ENCODE measurements at regions not wholly inside any gene's neighbourhood (a gene's known extent, or its start where the extent isn't known, plus 50 kb on each side); places are given as distances from the start of the nearest gene placed in this dataset.

- H3K9me2 ChIP-seq (ENCODE audit: insufficient read depth) = no peaks in the 10 kb centered on the region
- H3K27me3 ChIP-seq (ENCODE audit: insufficient read depth, low read length) = no peaks in the 10 kb centered on the region
- ATAC-seq (no peak), DNase-seq (ENCODE audit: low read depth, low spot score) (no peak)
- no peaks in the 10 kb centered on the region for H3K9me3 ChIP-seq (ENCODE audit: control insufficient read depth in 1 of 2, insufficient read depth in 1 of 2, low read depth in 1 of 2, low read length in 2 of 2)
- no peak overlapping the region for H2AFZ ChIP-seq (ENCODE audit: low read depth, low read length, poor library complexity, severe bottlenecking)
- H3K27ac ChIP-seq (ENCODE audit: low read depth, low read length) = no peak overlapping the region
- intact Hi-C loops (cut with micrococcal nuclease) = no loop called here
- BruUV-seq (replicated peaks) = no TSS peak
- H3K4me1 ChIP-seq (ENCODE audit: control insufficient read depth in 1 of 2, insufficient read depth in 2 of 2, low read length in 2 of 2) = peaks cover 0 to 2% of the 10 kb centered on the region in 2 experiments; a peak in 2 of 4 replicates
- RAD21 ChIA-PET (ENCODE audit: low non-redundant PET in 1 of 2, low total read pairs in 2 of 2, uncharacterized antibody in 2 of 2, unreplicated experiment in 2 of 2) = no interaction called here
- H3K36me3 ChIP-seq (ENCODE audit: control insufficient read depth in 1 of 2, insufficient read depth in 2 of 2, low read length in 2 of 2) = no peaks in the 10 kb centered on the region
- H4K20me1 ChIP-seq (ENCODE audit: insufficient read depth) = no peaks in the 10 kb centered on the region
- H3K4me2 ChIP-seq (ENCODE audit: low read length) = no peak overlapping the region
- CTCF ChIA-PET = no interaction called here
- TF ChIP-seq RAD21 (IDR thresholded peaks at IDR 0.05; ENCODE audit: low read depth) (no peak), ELF1 (IDR thresholded peaks at IDR 0.05; ENCODE audit: borderline replicate concordance, low read depth) (no peak), SIN3A (IDR thresholded peaks at IDR 0.05; ENCODE audit: low read depth) (no peak), EGR1 (IDR thresholded peaks at IDR 0.05; ENCODE audit: low read depth) (no peak), FOSL1 (IDR thresholded peaks at IDR 0.05; ENCODE audit: low read depth) (no peak), CBX3 (IDR thresholded peaks at IDR 0.05; ENCODE audit: low read depth) (no peak), EZH2phosphoT487 (IDR thresholded peaks at IDR 0.05; ENCODE audit: borderline replicate concordance) (no peak), ZFX (IDR thresholded peaks at IDR 0.05) (no peak), CTCF (IDR thresholded peaks at IDR 0.05 in 2 of 3, conservative IDR thresholded peaks at IDR 0.05 in 1 of 3; ENCODE audit: borderline replicate concordance in 1 of 3, insufficient read depth in 1 of 3, low read depth in 2 of 3, low read length in 2 of 3) (no peak), POLR2A (IDR thresholded peaks at IDR 0.05; ENCODE audit: borderline replicate concordance, extremely low read depth, insufficient read depth, insufficient read length) (no peak), POLR2AphosphoS5 (IDR thresholded peaks at IDR 0.05; ENCODE audit: low read depth, low read length) (no peak), ZNF274 (IDR thresholded peaks at IDR 0.05; ENCODE audit: low read depth, low read length) (no peak), SRF (IDR thresholded peaks at IDR 0.05; ENCODE audit: low read depth) (no peak), MAX (IDR thresholded peaks at IDR 0.05) (no peak), YY1 (IDR thresholded peaks at IDR 0.05; ENCODE audit: extremely low read depth, insufficient replicate concordance, low read depth, low read length) (no peak), SP1 (IDR thresholded peaks at IDR 0.05; ENCODE audit: low read depth) (no peak), ATF3 (IDR thresholded peaks at IDR 0.05) (no peak), CEBPB (IDR thresholded peaks at IDR 0.05; ENCODE audit: low read depth) (no peak)
- H3K4me3 ChIP-seq (replicated peaks in 1 of 2; ENCODE audit: low read depth in 1 of 2, low read length in 2 of 2) = no peak overlapping the region
- POLR2A ChIA-PET = no interaction called here
- no peaks in the 10 kb centered on the region for H3K79me2 ChIP-seq (ENCODE audit: insufficient read depth, low read length)
- no peak overlapping the region for H3K9ac ChIP-seq (ENCODE audit: low read length)
These were observed 163.1 kb upstream of the ADRA1D start for GRCh38 chr20:4412216-4412615.
